ENCODE measurements at regions not wholly inside any gene's neighbourhood (a gene's known extent, or its start where the extent isn't known, plus 50 kb on each side); places are given as distances from the start of the nearest gene placed in this dataset.
"Not testable (repeated sequence)": the region's sequence is repeated elsewhere in the genome, so short reads cannot be mapped to it uniquely, and the experiment has no call there.

DNA sequence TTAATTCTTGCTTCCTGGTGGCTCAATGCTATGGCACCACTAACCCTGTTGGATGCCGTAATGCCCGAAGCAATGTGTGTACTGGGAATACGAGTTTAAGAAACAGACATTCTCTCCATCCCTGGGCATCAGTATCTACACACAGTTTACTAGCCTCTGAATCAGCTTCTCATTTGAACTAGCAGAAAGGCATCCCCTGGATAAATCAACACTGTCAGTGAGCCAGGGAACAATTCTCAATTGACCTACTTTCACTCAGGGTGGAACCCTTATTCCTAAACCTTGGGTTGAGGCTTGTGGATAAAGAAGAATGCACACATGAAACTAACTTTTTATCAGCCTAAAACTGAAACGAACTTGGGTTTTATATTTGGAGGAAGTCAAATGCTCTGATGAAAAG lies 331.0 kb downstream of the GADD45G start:
- DNase-seq (ENCODE audit: low read depth) = no peak

DNA sequence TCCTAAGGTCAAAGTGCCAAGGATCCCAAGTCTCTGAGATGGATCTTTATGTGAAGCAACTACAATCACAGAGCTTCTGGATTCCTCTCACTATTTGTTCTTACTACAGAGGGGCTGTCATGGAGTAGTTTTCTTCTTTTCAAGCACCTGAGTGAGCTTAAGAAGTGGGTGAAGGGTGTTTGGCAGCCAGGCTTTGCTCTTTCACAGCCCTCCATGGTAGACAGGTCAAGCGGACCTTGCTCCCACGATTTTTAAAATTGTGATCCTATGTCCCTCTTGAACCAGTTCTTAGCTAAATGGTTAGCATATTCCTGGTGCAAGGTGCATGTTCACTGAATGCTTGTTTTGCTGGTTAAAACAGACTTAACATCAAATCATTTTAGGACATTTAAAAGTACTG lies 332.2 kb downstream of the GADD45G start:
- DNase-seq (ENCODE audit: low read depth) = no peak

DNA sequence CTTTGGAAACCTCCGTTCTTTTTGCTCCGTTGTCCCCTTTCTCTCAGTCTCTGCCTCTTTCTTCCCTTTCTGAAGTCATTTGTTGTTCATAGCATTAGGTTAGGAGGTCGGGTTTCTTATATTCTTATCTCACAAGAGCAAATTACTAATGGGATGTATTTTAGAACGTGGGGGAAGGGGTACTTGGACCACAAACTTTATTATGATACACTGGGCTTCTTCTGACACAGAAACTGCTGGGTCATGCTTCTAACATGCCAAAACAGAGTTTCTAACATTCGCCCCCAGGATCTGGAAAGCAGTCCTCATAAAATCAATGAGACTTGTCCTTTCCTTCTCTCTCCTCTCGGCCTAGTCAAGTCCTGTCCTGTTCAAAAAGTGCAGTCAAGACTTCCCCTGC lies 334.4 kb downstream of the GADD45G start:
- no peak for DNase-seq (ENCODE audit: low read depth)

DNA sequence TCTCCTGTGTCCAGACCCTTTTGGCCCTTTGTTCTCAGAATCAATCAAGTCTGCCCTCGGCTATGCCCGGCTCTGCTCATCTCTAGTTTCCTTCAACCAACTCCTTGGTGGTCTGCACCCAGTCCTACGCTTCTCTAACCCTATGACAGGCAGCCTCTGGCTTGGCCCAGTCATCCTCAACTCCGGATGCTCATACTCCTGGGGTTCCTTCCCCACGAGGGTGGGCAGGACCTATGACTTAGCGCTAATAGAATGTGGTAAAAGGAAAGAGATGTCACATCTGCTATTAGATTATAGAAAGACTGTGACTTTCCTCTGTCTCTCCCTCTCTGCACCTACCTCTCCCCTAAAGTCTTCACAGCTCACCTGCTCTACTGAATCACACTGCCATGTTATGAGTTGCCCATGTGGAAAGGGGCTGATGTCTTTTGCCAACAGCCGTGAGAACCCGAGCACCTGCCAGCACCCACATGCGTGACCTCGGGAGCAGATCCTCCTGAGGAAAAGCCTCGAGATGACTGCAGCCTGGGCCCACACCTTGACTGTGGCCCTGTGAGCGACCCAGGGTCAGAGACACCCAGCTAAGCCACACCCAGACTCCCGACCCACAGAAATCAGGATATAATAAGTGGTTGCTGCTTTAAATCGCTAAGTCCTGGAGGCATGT lies 334.9 kb downstream of the GADD45G start:
- no peak for DNase-seq (ENCODE audit: low read depth)

DNA sequence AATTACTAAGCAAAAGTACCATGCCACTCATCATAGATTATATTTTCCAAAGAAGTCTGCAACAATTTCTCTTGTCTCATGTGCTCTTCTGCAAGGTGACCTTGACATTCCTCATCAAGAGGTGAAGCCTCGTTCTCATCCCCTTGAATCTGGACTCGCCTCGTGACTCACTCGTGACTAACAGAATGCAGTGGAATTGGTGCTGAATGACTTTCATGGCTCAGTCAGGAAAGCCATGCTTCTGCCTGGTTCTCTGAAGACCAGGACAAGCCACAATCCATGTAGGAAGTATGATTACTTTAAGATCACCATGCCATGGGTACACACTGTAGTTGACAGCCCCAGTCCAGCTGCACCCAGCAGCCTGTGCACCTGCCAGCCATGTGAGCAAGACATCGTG lies 335.8 kb downstream of the GADD45G start:
- DNase-seq (ENCODE audit: low read depth) = no peak

DNA sequence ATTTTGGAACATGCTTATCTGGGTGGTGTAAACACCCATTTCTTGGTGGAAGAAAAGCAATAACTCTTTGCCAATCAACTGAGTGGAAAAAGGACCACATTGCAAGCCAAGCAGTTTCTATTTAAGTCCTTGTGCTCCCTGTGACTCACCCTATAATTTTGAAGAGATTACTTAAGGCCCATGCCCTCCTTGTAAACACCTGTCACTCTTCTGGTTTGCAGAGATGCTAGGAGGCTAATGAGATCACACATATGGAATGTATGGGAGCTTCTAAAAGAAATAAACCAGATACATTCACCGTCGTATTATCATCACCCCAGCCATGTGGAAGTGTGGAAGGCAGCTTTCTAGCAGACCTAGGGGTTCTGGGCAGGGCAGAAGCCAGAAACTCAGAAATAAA lies 337.1 kb downstream of the GADD45G start:
- no peak for DNase-seq (ENCODE audit: low read depth)

DNA sequence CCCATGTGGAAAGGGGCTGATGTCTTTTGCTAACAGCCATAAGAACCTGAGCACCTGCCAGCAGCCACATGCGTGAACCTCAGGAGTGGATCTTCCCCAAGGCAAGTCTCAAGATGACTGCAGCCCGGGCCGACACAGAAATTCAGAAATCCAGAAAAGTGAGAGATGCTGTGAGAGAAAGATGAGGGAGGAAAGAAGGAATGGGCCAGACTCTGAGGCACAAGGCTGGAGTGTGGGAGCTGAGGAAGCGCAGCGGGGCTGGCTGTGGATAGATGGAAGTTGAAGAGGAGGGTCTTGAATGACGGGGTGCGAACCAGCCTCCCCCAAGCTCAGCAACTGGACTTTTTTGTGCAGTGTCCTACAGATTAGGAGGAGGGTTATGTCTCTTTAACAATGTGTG lies 337.8 kb downstream of the GADD45G start:
- no peak for DNase-seq (ENCODE audit: low read depth)

DNA sequence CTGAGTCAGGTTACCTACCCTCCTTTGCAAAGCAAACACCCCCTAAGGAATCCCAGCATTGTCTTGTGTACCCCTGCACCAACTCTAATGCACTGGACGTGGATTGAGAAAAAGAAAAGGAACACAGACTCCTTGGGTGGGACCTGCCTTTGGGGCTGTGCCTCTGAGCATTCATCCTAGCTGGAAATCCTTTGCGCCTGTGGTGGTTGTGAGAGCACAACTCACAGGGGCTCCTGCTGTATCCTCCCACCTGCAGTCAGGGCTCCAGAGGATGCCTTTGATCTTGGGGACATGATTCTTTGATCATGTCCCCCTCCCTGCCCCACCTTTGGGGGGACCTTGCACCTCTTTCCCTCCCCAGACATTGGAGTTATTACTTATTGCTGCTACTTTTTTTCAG lies 338.5 kb downstream of the GADD45G start:
- no peak for DNase-seq (ENCODE audit: low read depth)

DNA sequence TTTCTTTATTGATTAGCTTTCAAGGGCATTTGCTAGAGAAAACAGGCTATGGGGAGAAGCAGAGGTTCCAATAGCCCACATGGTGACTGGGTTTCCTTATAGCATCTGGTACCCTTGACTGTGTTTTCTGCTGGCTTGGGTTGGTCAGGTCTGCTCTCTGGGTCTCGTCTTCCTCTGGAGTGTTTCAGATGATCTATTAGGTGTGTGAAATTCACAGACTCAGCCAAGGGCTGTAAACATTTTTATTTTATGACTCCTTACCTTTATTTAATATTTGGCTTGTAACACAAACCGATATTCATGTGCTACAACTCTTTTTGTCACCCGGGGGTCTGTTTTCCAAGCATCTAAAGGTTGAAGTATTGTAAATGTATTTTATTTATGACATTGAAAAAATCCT lies 338.9 kb downstream of the GADD45G start:
- DNase-seq (ENCODE audit: low read depth) = no peak

DNA sequence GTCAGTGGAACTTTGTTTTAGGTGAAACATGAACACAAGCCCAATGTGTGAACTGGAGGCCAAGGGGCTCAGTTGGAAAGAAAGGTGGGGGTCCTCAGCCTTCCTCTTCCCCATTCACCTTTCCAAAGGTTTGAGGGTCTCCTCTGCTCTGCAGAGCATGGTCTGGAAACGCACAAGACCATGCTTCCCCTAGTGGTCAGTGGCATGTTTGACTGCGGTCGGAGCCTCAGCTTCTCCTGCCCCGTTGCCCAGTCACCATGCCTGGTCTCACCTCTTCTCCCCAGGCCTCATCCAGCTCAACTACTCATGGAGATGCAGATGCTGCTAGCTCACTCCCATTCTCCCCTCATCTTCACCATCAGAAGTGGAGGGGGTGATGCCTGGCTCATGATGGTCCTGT lies 340.3 kb downstream of the GADD45G start:
- no peak for DNase-seq (ENCODE audit: low read depth)

DNA sequence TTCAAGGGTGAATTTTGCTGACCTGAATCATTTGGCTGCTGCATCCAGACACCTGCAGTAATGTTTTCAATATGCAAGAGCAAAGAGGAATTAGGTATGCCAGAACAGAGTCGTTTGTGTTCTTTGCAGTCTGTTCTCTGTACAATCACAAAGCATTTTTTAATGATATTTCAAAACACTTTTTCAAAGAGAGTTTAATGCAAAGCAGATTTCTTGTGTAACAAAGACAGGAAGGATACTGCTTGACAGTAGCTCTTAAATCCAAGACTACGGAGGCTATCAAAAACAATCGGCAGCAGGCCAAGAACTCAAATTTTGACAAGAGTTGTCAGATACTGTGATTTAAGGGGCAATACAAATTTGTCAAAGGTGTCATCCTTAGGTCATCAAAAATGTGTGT lies 341.9 kb downstream of the GADD45G start:
- DNase-seq (ENCODE audit: low read depth) = no peak

DNA sequence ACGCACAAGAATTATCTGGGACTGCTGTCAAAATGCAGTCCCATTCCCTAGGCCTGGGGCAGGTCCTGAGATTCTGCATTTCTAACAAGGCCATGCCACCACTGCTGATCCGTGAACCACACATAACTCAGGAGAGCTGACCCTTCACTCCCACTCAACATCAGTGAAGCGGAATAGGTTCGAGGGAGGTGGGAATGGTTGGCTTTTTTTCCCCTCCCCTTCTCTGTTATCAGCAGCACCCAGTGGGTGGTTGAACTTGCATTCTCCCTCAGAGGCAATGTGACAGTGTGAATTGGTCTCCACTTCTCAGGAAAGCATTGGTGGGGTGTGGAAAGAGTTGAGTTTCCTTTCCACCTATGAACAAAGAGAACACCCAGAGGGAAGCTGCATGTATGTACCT lies 344.3 kb downstream of the GADD45G start:
- DNase-seq (ENCODE audit: low read depth) = no peak

DNA sequence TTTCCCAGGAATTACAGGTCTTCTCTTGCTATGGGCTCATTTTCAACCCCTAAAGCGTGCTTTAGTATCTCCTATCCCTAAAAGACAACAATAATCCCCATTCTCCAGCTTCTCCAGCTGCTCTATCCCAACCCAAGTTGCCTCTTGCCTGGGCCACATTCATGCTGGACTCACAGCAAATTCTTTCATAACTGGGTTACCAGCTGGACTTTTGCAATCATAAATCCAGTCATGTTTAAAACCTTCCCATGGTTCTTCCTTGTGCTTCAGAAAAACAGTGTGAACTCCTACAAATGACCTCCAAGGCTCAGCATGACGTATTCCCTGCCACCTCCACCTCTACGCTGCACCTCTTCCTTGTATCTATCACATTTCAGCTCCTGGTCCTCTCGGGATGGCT lies 346.9 kb downstream of the GADD45G start:
- no peak for DNase-seq (ENCODE audit: low read depth)

DNA sequence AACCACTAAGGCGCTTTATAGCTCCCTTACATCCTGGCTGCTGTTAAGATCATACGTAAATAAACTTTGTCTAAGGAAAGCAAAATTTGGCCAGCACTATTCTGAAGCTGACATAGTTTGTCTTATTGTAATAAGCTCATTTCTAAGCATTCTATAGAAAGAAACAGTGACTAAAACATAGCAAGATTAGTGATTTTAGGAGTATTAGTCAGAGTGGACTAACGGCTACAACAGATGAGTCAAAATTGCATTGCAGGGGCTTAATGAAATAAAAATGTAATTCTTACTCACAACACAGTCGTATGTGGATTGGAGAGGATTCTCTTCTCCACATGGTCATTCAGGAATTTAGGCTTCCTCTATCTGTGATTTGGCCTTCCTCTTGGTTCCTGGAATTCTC lies 347.6 kb downstream of the GADD45G start:
- no peak for DNase-seq (ENCODE audit: low read depth)

DNA sequence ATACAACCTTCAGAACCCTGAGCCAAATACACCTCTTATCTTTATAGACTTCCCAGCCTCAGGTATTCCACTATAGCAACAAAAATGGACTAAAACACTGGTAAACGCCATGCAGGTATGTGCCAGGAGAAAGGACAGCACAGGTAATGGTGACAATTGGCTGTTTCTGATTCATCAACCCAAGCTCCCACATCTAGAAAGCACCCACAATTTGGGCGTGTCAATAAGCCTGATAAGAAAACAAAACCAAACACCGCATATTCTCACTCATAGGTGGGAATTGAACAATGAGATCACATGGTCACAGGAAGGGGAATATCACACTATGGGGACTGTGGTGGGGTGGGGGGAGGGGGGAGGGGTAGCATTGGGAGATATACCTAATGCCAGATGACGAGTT lies 348.5 kb downstream of the GADD45G start:
- not testable (repeated sequence) for DNase-seq (ENCODE audit: low read depth)

DNA sequence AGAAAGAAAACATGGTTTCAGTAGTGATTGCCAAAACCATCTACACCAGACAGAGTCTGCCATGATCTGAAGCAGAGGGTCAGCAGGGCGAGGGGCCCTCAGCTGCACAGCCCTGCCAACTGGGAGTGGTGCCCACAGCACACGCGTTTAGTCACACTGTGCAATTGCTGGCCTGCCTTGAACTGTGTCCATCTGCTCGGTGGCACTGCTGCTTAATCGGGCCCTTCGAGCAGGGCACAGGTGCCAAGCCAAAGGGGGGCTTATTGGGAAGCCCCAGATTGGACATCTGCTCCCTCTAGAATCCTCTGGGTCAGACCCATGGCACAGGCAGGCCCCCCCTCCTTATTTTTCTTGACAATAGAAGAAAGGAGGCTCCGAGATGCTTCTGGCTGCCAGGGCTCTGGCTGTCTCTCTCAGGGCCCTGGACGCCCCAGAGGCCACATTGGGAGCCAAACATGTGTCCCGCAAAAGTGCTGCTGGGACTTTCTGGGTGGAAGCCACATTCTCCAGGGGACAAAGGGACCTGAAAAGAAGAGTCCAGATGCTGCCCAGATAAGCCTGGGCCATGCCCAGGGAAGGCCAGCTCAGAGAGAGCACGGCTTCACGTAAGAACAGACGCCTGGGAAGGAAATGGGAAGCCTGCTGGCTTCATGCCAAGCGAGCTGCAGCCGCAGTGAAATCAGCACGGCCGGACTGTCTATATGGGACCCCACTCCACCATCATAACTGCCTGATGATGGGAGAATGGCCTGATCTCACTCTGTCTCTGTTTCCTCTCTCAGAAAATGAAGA lies 349.2 kb downstream of the GADD45G start:
- no peak for DNase-seq (ENCODE audit: low read depth)

DNA sequence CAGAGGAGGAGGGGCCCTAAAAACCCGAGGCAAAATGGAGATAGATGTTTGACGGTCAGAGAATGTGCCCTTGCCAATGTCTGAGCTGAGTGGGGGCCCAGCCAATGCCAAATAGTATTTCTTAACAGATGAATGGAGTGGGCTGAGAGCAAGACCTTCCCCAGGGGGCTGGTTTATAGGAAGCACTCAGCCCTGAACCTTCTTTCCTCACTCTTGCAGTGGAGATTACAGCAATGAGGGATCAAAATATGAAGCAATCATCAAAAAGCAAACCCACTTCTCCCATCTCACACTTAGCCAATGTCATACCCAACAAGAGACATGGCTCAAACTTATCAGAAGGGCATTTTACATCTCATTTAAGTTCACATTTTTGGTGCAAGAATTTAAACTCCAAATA lies 350.3 kb downstream of the GADD45G start:
- DNase-seq (ENCODE audit: low read depth) = no peak

DNA sequence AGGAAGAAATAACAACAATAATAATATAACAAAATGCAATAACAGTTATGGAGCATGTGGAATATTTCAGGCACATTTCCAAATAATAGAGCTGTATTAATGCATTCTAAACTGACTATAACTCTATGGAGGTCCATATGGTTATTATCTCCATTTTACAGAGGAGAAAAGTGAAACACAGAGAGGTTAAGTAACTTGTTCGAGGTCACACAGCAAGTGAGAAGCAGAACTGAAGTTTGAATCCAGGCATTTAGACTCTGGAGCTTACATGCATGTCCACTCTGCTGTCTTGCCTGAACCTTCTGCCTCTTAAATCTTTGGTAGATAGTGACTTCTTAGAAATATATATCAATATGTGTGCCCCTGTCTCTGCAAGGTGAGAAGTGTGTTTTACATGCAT lies 350.8 kb downstream of the GADD45G start:
- no peak for DNase-seq (ENCODE audit: low read depth)

DNA sequence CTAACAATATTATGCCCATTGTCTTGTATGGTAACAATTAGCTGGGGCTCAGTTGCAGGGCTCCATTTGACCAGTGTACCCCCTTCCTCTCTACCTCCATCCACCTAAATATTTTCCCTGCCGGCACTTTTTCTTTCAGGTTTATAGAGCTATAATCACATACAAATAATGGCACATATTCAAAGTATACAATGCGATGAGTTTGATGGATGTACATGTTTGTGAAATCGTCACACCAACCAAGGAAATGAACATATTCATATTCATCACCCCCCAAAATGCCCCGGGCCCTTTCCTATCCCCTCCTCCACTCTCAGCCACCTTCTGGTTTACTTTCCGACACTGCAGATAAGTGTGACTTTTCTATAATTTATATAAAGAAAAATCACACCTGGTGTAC lies 351.5 kb downstream of the GADD45G start:
- no peak for DNase-seq (ENCODE audit: low read depth)

DNA sequence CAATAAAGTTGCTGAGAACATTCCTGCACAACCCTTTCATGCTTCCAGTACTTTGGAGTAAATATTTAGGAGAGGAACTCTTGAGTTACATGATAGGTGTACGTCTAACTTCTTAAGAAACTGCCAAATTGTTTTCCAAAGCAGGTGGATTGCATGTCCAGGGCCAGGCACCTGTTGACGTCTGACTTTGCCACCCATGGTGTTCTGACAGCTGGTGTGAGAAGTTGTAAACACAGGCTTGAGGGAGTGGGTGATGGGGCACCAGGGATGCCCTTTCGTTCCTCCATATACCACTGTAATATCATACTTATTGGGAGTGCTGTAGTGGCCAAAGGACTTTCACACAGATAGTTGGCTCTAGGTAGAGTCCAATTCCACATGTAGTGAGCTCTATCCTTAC lies 352.1 kb downstream of the GADD45G start:
- no peak for DNase-seq (ENCODE audit: low read depth)

DNA sequence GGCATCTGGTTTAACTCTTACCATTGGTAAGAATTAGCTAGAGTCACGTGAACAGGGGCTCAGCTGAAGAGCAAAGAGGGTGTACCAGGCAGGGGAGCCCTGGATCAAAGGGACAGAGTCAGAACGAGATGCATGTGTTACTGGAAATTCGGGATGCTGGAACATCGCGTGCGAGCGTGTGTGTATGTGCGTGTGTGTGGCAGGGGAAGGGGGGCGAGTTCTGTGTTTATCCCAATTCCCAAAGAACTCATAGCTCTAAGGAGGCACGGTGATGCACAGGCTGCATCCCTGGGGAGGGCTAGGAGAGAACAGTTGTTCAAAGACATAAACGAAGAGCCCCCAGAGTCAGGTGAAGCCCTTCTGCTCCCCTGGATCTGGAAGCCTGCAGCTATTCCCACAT lies 353.3 kb downstream of the GADD45G start:
- DNase-seq (ENCODE audit: low read depth) = no peak

DNA sequence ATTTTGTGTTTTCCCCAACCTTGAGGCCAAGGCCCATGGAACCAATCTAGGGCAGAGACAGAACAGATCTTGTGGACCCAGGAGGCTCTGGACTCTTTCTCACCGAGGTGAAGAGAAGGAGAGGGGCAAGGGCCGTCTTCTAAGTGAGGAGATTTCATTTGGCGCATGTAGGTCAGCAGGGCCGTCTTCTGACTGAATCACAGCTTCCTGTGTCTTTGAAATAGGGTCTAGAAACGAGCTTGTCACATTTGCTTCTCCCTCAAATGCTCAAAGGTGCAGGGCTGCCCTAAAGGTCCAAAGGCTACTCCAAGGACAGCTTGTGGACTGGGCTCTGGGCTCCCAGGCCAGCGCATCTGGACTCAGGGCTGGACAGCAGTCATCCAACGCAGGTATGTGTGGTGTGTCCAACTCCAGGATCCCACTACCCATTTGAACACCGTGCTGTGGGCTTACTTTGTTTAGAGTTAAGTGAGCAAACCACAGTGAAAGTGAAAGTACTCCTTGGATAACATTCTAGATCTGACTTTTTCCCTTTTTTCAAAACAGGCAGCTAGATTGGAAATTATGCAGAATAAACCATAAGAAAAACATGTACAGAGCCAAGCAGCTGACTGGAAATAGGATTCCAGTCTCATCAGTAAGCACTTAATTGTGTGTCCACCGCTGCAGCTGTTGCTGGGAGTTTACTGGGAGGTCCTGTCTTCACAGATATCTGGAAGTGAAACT lies 357.0 kb downstream of the GADD45G start:
- no peak for DNase-seq (ENCODE audit: low read depth)

DNA sequence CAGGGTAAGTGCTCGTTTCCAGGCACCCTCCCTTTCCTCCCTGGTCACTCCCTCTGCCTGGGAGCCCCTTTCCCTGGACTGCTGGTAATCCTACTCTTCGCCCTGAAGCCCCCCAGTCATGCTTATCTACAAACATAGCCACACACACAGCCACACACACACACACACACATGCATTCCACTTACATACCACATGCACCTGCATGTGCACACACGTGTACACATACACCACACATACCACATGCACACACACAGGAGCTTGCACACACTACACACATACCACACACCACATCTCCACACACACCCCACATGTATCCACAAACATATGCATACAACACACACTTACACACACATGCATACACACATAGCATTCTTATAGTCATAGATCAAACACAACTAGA lies 358.5 kb downstream of the GADD45G start:
- no peak for DNase-seq (ENCODE audit: low read depth)
